ENCODE measurements at regions not wholly inside any gene's neighbourhood (a gene's known extent, or its start where the extent isn't known, plus 50 kb on each side); places are given as distances from the start of the nearest gene placed in this dataset.

DNA sequence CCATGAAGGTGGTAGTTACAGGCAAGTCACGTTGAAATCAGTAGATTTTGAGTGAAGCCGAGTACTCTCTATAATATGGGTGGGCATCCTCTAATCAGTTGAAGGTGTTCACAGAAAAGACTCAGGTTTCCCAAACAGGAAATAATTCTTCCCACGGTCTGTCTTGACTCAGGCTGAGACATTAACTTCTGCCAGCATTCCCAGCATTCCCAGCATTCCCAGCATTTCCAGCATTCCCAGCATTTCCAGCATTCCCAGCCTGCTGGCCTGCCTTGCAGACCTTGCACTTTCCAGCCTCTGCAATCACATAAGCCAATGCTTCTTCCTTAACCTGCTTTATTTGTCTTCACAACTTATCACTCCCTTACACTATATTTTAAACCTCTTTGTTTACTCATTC lies 542.3 kb upstream of the ROBO2 start:
- no peak for TF ChIP-seq CTCF (IDR thresholded peaks at IDR 0.05; ENCODE audit: insufficient read depth, missing control alignments)
- FAIRE-seq (no peak), DNase-seq (ENCODE audit: insufficient read length, low spot score) (no peak)

DNA sequence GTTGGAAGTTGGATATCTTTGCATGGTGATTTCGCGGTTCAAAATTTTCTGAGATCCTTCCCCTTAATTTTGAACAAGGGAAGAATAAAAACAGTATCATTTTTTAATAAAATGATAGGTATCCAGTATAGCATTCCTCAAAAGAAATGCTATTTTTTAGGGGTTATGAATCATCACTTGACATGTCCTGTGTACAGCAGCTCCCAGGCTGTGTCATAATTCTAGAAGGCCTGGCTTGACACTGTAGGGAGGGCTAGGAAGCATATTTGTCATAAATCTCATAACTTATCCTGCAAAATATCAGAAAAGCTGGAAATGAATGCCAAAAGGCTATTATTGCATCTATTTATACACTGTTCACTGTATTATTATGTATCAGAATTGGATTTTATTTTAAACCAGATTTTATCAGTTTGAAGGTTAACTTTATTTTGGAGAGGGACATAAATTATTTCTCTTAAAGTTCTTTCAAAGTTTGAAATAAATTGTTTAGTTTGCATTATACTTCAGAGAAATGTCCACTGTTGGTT lies 539.1 kb upstream of the ROBO2 start:
- no peak for TF ChIP-seq CTCF (IDR thresholded peaks at IDR 0.05; ENCODE audit: insufficient read depth, missing control alignments)
- FAIRE-seq (no peak), DNase-seq (ENCODE audit: insufficient read length, low spot score) (no peak)

- no peak for FAIRE-seq
- no peak for DNase-seq (ENCODE audit: insufficient read length, low spot score)
- no peak for TF ChIP-seq CTCF (IDR thresholded peaks at IDR 0.05; ENCODE audit: insufficient read depth, missing control alignments)
Measured at GRCh38 chr3:76501315-76501714, 538.6 kb upstream of the ROBO2 start.

- FAIRE-seq (no peak), DNase-seq (ENCODE audit: insufficient read length, low spot score) (no peak)
- TF ChIP-seq CTCF (IDR thresholded peaks at IDR 0.05; ENCODE audit: insufficient read depth, missing control alignments) = no peak
Measured at GRCh38 chr3:76502076-76502475, 537.8 kb upstream of the ROBO2 start.

DNA sequence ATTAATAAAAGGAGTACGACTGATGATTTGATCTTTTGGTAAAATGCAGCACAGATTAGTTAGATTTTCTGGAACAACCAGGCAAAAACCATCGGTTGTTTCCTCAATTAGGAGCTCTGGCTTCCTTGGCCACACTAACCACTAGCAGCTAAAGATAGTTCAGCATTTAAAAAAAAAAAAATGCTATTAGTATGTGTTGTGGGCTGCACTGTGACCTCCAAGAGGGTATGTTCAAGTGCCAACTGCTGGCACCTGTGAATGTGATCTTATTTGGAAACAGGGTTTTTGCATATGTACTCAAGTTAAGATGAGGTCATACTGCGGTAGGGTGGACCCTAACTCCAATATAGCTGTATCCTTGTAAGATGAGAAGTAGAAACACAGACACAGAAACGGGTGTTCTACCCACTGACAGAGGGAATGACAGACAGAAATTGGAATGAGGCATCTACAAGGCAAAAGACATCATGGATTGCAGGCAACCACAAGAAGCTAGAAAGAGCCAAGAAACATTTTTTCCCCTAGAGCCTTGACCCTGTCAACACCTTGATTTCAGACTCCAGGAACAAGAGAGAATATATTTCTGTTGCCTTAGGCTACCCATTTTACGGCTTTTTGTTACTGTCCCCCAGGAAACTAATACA lies 534.6 kb upstream of the ROBO2 start:
- no peak for FAIRE-seq
- TF ChIP-seq CTCF (IDR thresholded peaks at IDR 0.05; ENCODE audit: insufficient read depth, missing control alignments) = no peak

DNA sequence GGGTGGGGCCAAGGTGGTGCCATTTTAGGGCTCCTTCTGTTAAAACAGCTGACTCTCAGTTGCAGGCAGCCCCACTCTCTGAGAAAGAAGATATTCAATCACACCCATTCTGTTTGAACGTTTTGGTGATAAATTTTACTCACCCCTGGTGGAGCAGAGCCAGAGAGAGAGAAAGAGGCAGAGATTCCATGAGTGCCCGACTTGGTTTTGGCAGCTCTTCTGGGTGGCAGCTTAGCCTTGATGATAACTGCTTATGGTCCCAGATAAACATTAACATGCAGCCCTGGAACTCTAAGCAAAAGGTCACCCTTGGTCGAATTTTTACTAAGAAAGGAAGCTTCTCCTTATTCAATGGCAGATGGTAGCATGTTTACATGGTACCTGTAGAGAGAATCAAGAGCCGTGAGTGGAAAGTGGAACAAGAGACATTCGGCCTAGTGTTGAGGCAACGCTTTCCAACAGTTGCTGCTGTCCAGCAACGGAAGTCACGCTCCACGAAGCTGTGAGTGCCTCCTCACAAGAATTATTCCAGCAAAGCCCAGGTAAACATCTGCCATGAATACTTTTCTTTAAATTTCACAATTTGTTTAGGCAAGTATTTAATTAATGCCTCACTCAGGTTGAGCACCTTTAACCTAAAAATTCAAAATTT lies 530.6 kb upstream of the ROBO2 start:
- no peak for DNase-seq (ENCODE audit: insufficient read length, low spot score)
- TF ChIP-seq CTCF (IDR thresholded peaks at IDR 0.05; ENCODE audit: insufficient read depth, missing control alignments) = no peak
- FAIRE-seq = no peak

More for the DNA sequence above, 534.6 kb upstream of the ROBO2 start:
- no peak for DNase-seq (ENCODE audit: insufficient read length, low spot score)

DNA sequence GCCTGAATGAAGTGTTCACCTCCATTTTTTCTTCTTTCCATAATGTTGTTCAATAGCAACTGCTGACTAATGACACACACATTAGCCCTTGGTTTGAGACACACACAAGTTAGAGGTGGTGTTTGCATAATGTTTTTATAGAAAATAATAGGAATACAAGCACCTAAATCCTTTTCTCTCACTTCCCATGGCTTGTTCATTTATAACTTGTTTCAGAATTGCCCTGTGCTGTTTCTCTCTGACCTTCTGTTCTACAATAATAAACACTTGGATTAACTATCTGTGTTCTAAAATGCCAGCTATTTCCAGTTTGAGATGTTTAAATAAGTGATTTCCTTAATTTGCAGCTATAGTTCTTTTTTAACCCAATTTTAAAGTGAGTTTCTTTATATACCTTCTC lies 525.1 kb upstream of the ROBO2 start:
- TF ChIP-seq CTCF (IDR thresholded peaks at IDR 0.05; ENCODE audit: insufficient read depth, missing control alignments) = no peak
- FAIRE-seq = no peak
- DNase-seq (ENCODE audit: insufficient read length, low spot score) = no peak

All from D721Med (cell line).